Activated naive CD4-positive, alpha-beta T cell treated with anti-CD3 and anti-CD28 coated beads, Interleukin-2, amount 50 U/mL, for 24 hours (primary cell): ENCODE measurements at regions not wholly inside any gene's neighbourhood (a gene's known extent, or its start where the extent isn't known, plus 50 kb on each side); places are given as distances from the start of the nearest gene placed in this dataset.
"Not testable (repeated sequence)": the region's sequence is repeated elsewhere in the genome, so short reads cannot be mapped to it uniquely, and the experiment has no call there.

Source experiments
- H3K27ac Mint-ChIP-seq: one replicate; pipeline ENCODE4 v1.8.0; 2021; ENCODE audit warnings: mild to moderate bottlenecking, mixed read lengths
- H3K27me3 Mint-ChIP-seq: one replicate; pipeline ENCODE4 v1.8.0; 2021; ENCODE audit warnings: mixed read lengths
- H3K36me3 Mint-ChIP-seq: one replicate; pipeline ENCODE4 v1.8.0; 2021; ENCODE audit warnings: mixed read lengths
- H3K4me1 Mint-ChIP-seq: one replicate; pipeline ENCODE4 v1.8.0; 2021; ENCODE audit warnings: mixed read lengths
- H3K4me3 Mint-ChIP-seq: one replicate; pipeline ENCODE4 v1.8.0; 2021; ENCODE audit warnings: mild to moderate bottlenecking, mixed read lengths
- H3K9me3 Mint-ChIP-seq: one replicate; pipeline ENCODE4 v1.8.0; 2021; ENCODE audit warnings: mixed read lengths

DNA sequence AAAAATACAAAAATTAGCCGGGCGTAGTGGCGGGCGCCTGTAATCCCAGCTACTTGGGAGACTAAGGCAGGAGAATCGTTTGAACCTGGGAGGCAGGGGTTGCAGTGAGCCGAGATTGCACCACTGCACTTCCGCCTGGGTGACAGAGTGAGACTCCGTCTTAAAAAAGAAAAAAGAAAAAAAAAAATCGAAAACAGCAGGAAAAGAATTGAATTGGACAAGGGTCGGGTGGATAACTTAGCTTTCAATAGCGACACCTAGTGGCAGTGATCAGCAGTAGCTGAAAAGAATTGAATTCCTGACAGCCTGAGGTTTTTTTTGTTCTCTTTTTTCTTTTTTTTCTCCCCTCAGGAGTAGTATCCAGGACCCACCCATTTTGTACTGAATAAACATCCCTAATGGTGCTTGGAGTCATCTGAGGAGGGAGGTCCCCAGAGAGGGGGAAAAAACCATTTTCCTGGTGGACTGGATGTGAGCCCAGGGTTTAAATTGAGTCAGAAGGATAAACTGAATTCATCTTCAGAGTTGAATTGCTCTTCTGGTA, 55.1 kb downstream of the CYCS start:
- Mint-ChIP-seq H3K4me3 (no peak overlapping the region), H3K4me1 (peaks cover 3% of the 10 kb centered on the region), H3K27me3 (no peaks in the 10 kb centered on the region), H3K36me3 (no peaks in the 10 kb centered on the region), H3K9me3 (no peaks in the 10 kb centered on the region), H3K27ac (no peak overlapping the region)

DNA sequence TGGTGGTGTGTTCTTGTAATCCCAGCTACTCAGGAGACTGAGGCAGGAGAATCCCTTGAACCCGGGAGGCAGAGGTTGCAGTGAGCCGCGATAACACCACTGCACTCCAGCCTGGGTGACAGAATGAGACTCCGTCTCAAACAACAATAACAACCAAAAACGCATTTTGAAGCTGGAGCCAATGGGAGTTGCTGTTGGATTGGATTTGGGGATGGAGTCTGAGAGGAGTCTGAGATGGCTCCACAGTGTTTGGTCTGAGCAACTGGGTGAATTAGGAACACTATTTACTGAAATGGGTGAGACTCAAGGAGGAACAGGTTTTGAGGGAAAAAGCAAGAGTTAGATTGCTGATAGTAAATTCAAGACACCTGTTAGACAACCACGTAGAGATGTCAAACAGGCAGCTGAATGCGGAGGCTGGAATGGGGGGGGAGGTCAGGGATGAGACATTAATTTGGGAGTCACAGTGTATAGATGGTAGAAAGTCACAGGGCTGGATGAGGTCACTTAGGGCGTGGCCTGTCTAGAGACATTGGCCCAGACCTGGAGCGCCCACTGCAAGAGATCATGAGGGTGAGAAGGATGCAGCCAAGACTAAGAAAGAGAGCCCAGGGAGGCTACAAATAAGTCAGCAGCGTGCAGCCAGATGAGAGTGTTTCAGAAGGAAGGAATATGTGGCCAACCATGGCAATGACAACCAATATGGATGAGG, 56.4 kb downstream of the CYCS start:
- Mint-ChIP-seq H3K27me3 (no peaks in the 10 kb centered on the region), H3K27ac (no peak overlapping the region), H3K36me3 (no peaks in the 10 kb centered on the region), H3K4me3 (no peak overlapping the region), H3K9me3 (no peaks in the 10 kb centered on the region), H3K4me1 (peaks cover 3% of the 10 kb centered on the region)

DNA sequence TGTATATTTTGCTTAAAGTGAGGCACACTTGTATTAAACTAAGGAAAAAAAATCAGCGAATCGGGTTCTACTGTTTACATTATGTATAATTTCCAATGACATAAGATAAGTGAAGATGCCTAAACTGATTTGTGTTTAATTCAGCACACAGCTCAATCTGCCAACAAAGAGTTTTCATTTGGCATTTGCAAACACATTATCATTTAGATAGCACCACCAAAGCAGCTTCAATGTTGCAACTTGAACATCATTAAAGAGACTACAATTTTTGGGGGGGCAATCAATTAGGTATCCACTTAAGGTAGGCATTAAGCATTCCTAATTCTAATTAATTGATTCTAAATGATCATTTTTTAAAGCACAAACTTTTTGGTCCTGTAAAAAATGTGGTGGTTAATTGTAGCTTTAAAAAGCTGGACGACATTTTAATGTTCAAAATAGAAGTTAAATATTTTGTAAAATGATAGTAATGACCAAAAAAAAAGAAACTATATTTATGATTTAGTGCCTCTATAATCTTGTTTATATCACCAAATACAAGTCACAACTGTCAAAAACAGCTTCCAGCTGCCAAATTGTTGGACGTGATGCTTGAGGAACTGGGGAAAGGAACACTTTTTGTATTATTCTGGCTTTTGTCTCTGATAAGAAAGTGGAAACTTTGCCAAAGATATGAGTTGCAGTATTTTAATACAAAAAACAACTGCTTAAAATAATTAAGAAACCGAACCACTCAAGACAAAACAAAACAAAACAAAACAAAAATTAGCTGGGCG, 57.1 kb downstream of the CYCS start:
- no peaks in the 10 kb centered on the region for H3K9me3 Mint-ChIP-seq
- no peaks in the 10 kb centered on the region for H3K36me3 Mint-ChIP-seq
- H3K27me3 Mint-ChIP-seq: no peaks in the 10 kb centered on the region
- H3K27ac Mint-ChIP-seq: no peak overlapping the region
- peaks cover 3% of the 10 kb centered on the region for H3K4me1 Mint-ChIP-seq
- H3K4me3 Mint-ChIP-seq: no peak overlapping the region

DNA sequence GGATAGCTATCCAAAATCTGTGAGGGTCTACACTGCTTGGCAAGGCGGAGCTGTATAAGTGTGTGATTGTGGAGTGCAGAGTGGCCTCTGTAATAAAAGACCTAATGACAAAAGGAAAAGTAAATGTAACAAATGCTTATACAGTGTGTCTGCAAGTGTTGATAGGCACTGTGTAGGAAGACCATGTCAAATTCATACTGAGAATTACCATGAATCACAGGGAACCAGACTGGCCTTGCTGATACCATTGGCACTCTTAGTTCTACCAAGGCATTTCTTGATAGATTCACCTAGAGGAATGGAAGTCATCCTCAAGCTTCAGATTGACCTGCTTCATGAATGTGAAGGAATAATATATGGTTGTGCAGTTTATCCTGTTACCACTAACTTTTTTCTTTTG, 58.8 kb downstream of the CYCS start:
- no peak overlapping the region for H3K4me3 Mint-ChIP-seq
- H3K36me3 Mint-ChIP-seq: no peaks in the 10 kb centered on the region
- no peaks in the 10 kb centered on the region for H3K27me3 Mint-ChIP-seq
- H3K27ac Mint-ChIP-seq: no peak overlapping the region
- peaks cover 3% of the 10 kb centered on the region for H3K4me1 Mint-ChIP-seq
- H3K9me3 Mint-ChIP-seq: no peaks in the 10 kb centered on the region

- Mint-ChIP-seq H3K4me1 (no peaks in the 10 kb centered on the region), H3K9me3 (no peaks in the 10 kb centered on the region), H3K4me3 (no peak overlapping the region), H3K27me3 (no peaks in the 10 kb centered on the region), H3K36me3 (no peaks in the 10 kb centered on the region), H3K27ac (no peak overlapping the region)
Measured at GRCh38 chr7:25062380-25062779, 62.7 kb downstream of the CYCS start.

DNA sequence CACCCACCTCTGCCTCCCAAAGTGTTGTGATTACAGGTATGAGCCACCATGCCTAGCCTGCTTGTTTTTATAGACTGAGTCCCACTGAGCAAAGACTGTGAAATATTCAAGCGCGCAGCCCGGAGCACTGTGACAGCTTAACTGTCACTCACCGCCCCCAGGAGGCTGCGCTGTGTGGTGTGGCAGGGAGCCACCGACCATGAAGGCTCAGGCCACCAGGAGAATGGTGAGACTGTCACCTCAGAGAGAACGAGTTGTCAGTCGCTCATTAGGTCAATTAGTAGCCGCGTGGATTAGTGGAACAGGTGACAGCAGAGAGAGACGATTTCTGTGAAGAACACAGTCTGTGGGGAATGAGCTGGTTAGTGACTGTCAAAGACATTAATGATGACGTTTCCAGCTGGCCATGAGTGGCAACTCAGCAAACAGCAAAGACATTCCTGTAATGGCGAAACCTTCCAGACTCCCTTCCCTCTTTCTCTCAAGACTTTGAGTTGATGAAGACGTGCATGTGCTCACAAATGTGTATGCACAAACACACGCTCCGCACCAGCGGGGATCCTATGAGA, 64.5 kb downstream of the CYCS start:
- H3K27me3 Mint-ChIP-seq: no peaks in the 10 kb centered on the region

DNA sequence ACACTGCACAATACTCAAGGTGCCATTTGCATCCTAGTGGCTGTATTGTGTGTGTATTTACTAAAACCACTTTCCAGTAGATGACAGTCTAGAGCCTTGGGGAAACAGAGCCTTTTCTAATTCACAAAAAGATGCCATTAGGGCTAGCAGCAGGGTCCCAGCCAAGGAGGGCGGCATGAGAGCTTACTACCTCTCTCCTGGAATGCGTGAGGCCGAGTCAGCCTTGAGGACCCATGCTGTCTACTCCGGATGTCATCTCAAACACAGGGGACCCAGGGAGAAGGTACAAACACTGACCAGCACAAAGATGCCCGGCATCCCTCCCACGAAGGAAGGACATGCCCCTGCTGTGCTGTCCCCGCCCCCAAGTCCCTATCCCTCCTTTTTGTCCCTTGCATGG, 65.5 kb downstream of the CYCS start:
- Mint-ChIP-seq H3K27ac (no peak overlapping the region), H3K27me3 (peaks cover 1% of the 10 kb centered on the region), H3K36me3 (no peaks in the 10 kb centered on the region), H3K9me3 (no peaks in the 10 kb centered on the region), H3K4me1 (no peaks in the 10 kb centered on the region), H3K4me3 (no peak overlapping the region)

More for the DNA sequence above, 64.5 kb downstream of the CYCS start:
- Mint-ChIP-seq H3K4me1 (no peaks in the 10 kb centered on the region), H3K9me3 (no peaks in the 10 kb centered on the region), H3K4me3 (no peak overlapping the region), H3K27ac (no peak overlapping the region), H3K36me3 (no peaks in the 10 kb centered on the region)

GRCh38 chr7:25056368-25056767, 68.7 kb downstream of the CYCS start:
- Mint-ChIP-seq H3K27ac (no peak overlapping the region), H3K27me3 (peaks cover 1% of the 10 kb centered on the region), H3K4me1 (no peaks in the 10 kb centered on the region), H3K4me3 (no peak overlapping the region), H3K9me3 (no peaks in the 10 kb centered on the region), H3K36me3 (no peaks in the 10 kb centered on the region)

- Mint-ChIP-seq H3K27ac (peak overlapping the region; percentile 38), H3K9me3 (no peaks in the 10 kb centered on the region), H3K36me3 (no peaks in the 10 kb centered on the region), H3K4me1 (no peaks in the 10 kb centered on the region), H3K4me3 (no peak overlapping the region), H3K27me3 (peaks cover 1% of the 10 kb centered on the region)
Measured at GRCh38 chr7:25055520-25056220, 69.4 kb downstream of the CYCS start.

DNA sequence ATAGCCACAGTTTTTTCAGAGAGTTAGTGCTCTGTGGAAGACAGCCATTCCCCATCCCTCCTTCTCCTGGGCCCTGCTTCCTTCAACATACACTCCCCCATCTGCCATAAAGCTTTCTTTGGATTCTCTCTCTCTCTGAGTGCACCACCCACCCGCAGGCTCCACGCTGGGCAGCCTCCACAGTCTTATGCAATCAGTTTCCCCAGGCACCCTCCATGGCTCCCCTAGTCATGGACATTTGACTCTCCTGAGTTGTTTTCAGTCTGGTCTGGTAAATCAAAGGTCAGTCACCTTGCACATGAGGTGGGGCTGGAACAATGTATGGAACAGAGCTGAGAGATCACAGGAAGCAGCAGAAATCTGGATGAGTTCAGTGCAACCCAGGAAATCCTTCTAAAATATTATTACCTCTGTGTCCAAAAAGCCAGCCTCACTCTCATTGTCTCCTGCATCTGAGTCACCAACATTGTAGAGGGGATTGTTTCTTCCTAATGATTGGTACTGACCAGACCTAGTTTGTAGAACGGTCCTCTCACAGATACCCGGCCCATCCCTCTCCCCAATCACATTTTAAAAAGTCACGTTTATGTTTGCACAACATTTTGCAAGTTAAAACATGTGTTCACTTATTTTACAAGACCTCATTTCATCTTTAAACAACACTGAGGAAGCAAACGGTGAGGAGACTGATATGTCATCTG, 70.1 kb downstream of the CYCS start:
- Mint-ChIP-seq H3K9me3 (no peaks in the 10 kb centered on the region), H3K27ac (no peak overlapping the region), H3K36me3 (no peaks in the 10 kb centered on the region), H3K27me3 (peaks cover 1% of the 10 kb centered on the region), H3K4me1 (no peaks in the 10 kb centered on the region), H3K4me3 (no peak overlapping the region)

DNA sequence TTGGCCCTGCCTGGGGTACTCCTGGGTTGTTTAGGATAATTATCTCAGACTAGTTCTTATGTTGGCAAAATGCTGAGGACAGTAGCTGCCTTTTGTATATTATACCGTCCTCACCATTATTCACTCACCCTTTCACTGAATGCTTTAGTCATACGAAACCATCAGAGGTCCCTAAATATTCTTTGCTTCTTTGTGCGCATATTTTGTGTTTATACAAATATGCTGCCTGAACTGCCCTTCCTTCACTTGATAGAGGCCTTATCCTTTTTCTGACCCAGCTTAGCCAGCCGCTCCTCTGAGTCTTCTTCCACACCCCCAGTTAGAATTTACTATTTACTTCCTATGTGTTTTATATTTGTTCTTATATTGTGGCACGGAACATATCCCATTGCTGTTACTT, 70.2 kb upstream of the OSBPL3 start:
- Mint-ChIP-seq H3K27me3 (peaks cover 1% of the 10 kb centered on the region), H3K4me1 (no peaks in the 10 kb centered on the region), H3K27ac (no peak overlapping the region), H3K9me3 (no peaks in the 10 kb centered on the region), H3K36me3 (no peaks in the 10 kb centered on the region), H3K4me3 (no peak overlapping the region)

DNA sequence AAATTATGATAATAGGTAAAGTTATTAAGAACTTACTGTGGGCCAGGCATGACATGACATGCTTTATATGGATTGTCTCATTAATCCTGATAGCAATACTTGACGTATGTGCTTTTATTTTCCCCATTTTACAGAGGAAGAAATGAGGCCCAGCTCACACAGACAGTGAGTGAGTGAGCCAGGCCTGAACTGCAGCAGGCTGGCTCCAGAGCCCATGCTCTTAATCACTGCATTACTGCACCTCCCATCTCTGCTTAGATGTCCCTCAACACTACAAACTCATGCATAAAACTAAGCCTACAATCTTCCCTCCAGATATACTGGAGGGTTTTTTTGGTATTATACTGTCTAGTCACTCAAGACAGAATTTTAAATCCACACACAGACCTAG, 68.5 kb upstream of the OSBPL3 start:
- Mint-ChIP-seq H3K27ac (no peak overlapping the region), H3K4me3 (no peak overlapping the region), H3K4me1 (no peaks in the 10 kb centered on the region), H3K27me3 (no peaks in the 10 kb centered on the region), H3K36me3 (no peaks in the 10 kb centered on the region), H3K9me3 (no peaks in the 10 kb centered on the region)

DNA sequence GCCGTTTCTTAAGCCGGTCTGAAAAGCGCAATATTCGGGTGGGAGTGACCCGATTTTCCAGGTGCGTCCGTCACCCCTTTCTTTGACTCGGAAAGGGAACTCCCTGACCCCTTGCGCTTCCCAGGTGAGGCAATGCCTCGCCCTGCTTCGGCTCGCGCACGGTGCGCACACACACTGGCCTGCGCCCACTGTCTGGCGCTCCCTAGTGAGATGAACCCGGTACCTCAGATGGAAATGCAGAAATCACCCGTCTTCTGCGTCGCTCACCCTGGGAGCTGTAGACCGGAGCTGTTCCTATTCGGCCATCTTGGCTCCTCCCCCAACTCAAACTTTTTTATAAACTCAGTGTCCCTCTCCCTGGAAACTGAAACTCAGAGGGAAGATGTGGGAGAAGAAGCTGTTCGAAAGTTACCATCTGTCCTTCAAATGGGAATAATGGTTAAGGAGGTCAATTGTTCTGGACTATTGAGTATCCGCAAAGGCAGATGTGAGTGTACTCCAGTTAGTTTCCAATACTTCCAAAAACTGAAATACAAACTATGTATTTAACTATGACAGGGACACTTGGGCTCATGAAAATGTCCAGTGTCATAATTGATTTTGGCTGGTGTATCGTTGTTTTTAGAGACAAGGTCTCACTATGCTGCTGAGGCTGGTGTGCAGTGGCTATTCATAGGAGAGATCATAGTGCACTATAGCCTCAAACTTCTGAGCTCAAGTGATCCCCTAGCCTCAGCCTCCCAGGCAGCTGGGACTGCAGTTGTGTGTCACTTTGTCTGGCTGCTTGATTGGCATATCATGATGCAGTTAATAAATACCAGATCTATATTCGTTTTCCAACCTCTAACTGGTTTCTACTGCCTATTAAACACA, 67.8 kb upstream of the OSBPL3 start:
- H3K4me3 Mint-ChIP-seq, H3K4me1 Mint-ChIP-seq, H3K27ac Mint-ChIP-seq, H3K27me3 Mint-ChIP-seq, H3K36me3 Mint-ChIP-seq, H3K9me3 Mint-ChIP-seq: not testable (repeated sequence)

DNA sequence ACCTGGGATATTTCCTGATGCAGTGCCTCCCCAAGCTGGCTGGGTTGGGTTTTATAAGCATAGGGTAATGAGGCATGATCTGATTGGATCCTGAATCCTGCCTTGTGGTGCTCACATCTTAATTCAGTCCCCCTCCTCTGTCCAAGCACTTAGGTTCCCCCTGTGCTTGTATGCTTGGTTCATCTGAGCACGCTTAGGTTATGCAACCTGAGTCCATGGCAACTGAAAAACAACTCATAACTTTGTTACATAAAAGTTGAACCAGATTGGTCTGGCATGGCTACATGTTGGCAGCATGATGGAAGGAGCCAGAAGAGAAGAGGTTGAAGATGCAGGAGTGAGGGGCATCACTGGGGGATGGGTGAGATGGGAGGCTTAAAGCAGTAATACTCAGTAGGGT, 57.3 kb upstream of the OSBPL3 start:
- no peaks in the 10 kb centered on the region for H3K4me1 Mint-ChIP-seq
- H3K9me3 Mint-ChIP-seq: peaks cover 7% of the 10 kb centered on the region
- no peaks in the 10 kb centered on the region for H3K27me3 Mint-ChIP-seq
- no peak overlapping the region for H3K4me3 Mint-ChIP-seq
- peaks cover 3% of the 10 kb centered on the region for H3K36me3 Mint-ChIP-seq
- no peak overlapping the region for H3K27ac Mint-ChIP-seq
